H1 (cell line): ENCODE measurements at regions not wholly inside any gene's neighbourhood (a gene's known extent, or its start where the extent isn't known, plus 50 kb on each side); places are given as distances from the start of the nearest gene placed in this dataset.

ENCODE experiments used
- CTCF ChIA-PET: fragments of 300-600 bp; sonication (Branson Sonifier 250); formaldehyde crosslinking; loops from one replicate; lab custom pipeline; 2021; ENCODE audit not compliant: partially characterized antibody; lab: Charles Lee
- POLR2A ChIA-PET: fragments of 300-600 bp; sonication (Branson Sonifier 250); formaldehyde crosslinking; loops from one replicate; lab custom pipeline; 2021; ENCODE audit warnings: inconsistent platforms; ENCODE audit not compliant: partially characterized antibody; lab: Charles Lee
- DNase-seq, 2 experiments: peaks; one replicate each; pipeline versions ENCODE4 v3.0.0 to v3.0.0-alpha.2; 2010 to 2022; ENCODE audit warnings: low spot score in 2 of 2, low read depth in 1 of 2, mixed read lengths in 1 of 2
- FAIRE-seq: peaks from 2 replicates; lab custom pipeline; 2011; peaks lifted over from hg19 to GRCh38; lab: Jason Lieb, UNC
- H2AFZ ChIP-seq: 2 replicates; pipeline ENCODE4 v1.8.1; 2012; ENCODE audit warnings: low read length, inconsistent platforms
- H2AK5ac ChIP-seq: 2 replicates; pipeline ENCODE4 v1.6.1; 2013; ENCODE audit warnings: low read depth, low read length
- H2BK120ac ChIP-seq: replicated peaks from 2 replicates; pipeline ENCODE3; 2013; ENCODE audit warnings: low read depth, low read length, inconsistent platforms
- H2BK12ac ChIP-seq: 2 replicates; pipeline ENCODE4 v1.6.1; 2013; ENCODE audit warnings: low read depth, low read length
- H2BK15ac ChIP-seq: 2 replicates; pipeline ENCODE4 v1.6.1; 2013; ENCODE audit warnings: low read length
- H2BK20ac ChIP-seq: 2 replicates; pipeline ENCODE4 v1.6.1; 2013; ENCODE audit warnings: low read length
- H2BK5ac ChIP-seq: 2 replicates; pipeline ENCODE4 v1.6.1; 2013; ENCODE audit warnings: low read depth, low read length
- H3K14ac ChIP-seq: 2 replicates; pipeline ENCODE4 v1.6.1; 2013; ENCODE audit warnings: inconsistent platforms; ENCODE audit not compliant: insufficient read length
- H3K18ac ChIP-seq: 2 replicates; pipeline ENCODE4 v1.6.1; 2013; ENCODE audit warnings: low read length; ENCODE audit errors: extremely low read depth
- H3K23ac ChIP-seq: 2 replicates; pipeline ENCODE4 v1.6.1; 2013; ENCODE audit warnings: inconsistent platforms; ENCODE audit not compliant: insufficient read length
- H3K23me2 ChIP-seq: 2 replicates; pipeline ENCODE4 v1.6.1; 2013; ENCODE audit warnings: low read depth, low read length
- H3K27ac ChIP-seq: 2 replicates; pipeline ENCODE4 v1.6.1; 2011; ENCODE audit warnings: low read depth, low read length, inconsistent platforms
- H3K27me3 ChIP-seq, 4 experiments: replicated peaks in 1 of 4; 1 replicate in 1 of 4; 2 replicates in 3 of 4; pipeline versions ENCODE4 v1.6.1 to v1.8.1; 2011 to 2013; ENCODE audit warnings: low read length in 3 of 4, mild to moderate bottlenecking in 3 of 4, inconsistent platforms in 2 of 4, mixed read lengths in 2 of 4, moderate library complexity in 1 of 4; ENCODE audit not compliant: control insufficient read depth in 3 of 4, insufficient read depth in 3 of 4; ENCODE audit errors: extremely low read depth in 1 of 4
- H3K36me3 ChIP-seq, 4 experiments: 2 replicates each; pipeline versions ENCODE4 v1.6.1 to v1.8.1; 2011 to 2013; ENCODE audit warnings: mild to moderate bottlenecking in 4 of 4, low read length in 3 of 4, moderate library complexity in 2 of 4, control low read depth in 1 of 4, inconsistent platforms in 1 of 4; ENCODE audit not compliant: insufficient read depth in 4 of 4, control insufficient read depth in 2 of 4
- H3K4ac ChIP-seq: replicated peaks from 2 replicates; pipeline ENCODE3; 2013; ENCODE audit warnings: low read length, low read depth, mixed read lengths, inconsistent platforms; ENCODE audit not compliant: insufficient read length
- H3K4me1 ChIP-seq, 4 experiments: replicated peaks in 1 of 4; 1 replicate in 1 of 4; 2 replicates in 3 of 4; pipeline versions ENCODE4 v1.6.1 to v1.8.1; 2011 to 2013; ENCODE audit warnings: low read length in 3 of 4, inconsistent platforms in 2 of 4, mixed read lengths in 1 of 4; ENCODE audit not compliant: insufficient read depth in 4 of 4, control insufficient read depth in 3 of 4
- H3K4me2 ChIP-seq, 2 experiments: 2 replicates each; pipeline versions ENCODE4 v1.6.1 to v1.8.1; 2011 to 2013; ENCODE audit warnings: low read depth in 2 of 2, low read length in 2 of 2, control low read depth in 1 of 2, inconsistent platforms in 1 of 2, mild to moderate bottlenecking in 1 of 2; ENCODE audit not compliant: insufficient read depth in 1 of 2
- H3K4me3 ChIP-seq, 4 experiments: fragments of 200-600, 300-600 bp in 1 of 4; sonication (generic), shearing (Covaris generic), sonication (Bioruptor Twin) in 1 of 4; 2 replicates each; pipeline versions ENCODE4 v1.5.1 to v1.8.1; 2011 to 2016; ENCODE audit warnings: low read length in 4 of 4, low read depth in 3 of 4, control low read depth in 2 of 4, inconsistent platforms in 2 of 4, mild to moderate bottlenecking in 2 of 4, mixed read lengths in 1 of 4, moderate library complexity in 1 of 4; ENCODE audit not compliant: insufficient read depth in 2 of 4; ENCODE audit errors: extremely low read depth in 1 of 4
- H3K56ac ChIP-seq: replicated peaks from 2 replicates; pipeline ENCODE3; 2013; ENCODE audit warnings: low read depth, mild to moderate bottlenecking, mixed read lengths, low read length, inconsistent platforms; ENCODE audit not compliant: insufficient read length
- H3K79me1 ChIP-seq: 2 replicates; pipeline ENCODE4 v1.6.1; 2013; ENCODE audit warnings: low read depth, low read length, control low read depth
- H3K79me2 ChIP-seq, 2 experiments: 2 replicates each; pipeline versions ENCODE4 v1.6.1 to v1.8.1; 2012 to 2013; ENCODE audit warnings: low read length in 2 of 2, mild to moderate bottlenecking in 2 of 2, inconsistent platforms in 1 of 2; ENCODE audit not compliant: insufficient read depth in 2 of 2, control insufficient read depth in 1 of 2
- H3K9ac ChIP-seq, 4 experiments: replicated peaks in 1 of 4; 1 replicate in 1 of 4; 2 replicates in 3 of 4; pipeline versions ENCODE4 v1.6.1 to v1.8.1; 2011 to 2013; ENCODE audit warnings: low read depth in 3 of 4, low read length in 3 of 4, control low read depth in 2 of 4, mild to moderate bottlenecking in 2 of 4, moderate library complexity in 2 of 4, inconsistent platforms in 1 of 4; ENCODE audit errors: extremely low read depth in 1 of 4
- H3K9me3 ChIP-seq, 2 experiments: 2 replicates each; pipeline versions ENCODE4 v1.6.1 to v1.8.1; 2012 to 2013; ENCODE audit warnings: mild to moderate bottlenecking in 2 of 2, moderate library complexity in 2 of 2, control low read depth in 1 of 2, inconsistent platforms in 1 of 2, low read depth in 1 of 2, low read length in 1 of 2, mixed read lengths in 1 of 2; ENCODE audit not compliant: insufficient read depth in 2 of 2
- H4K20me1 ChIP-seq, 2 experiments: replicated peaks in 1 of 2; 2 replicates each; pipeline versions ENCODE3 to v1.8.1; 2011 to 2013; ENCODE audit warnings: inconsistent platforms in 2 of 2, low read length in 2 of 2, mild to moderate bottlenecking in 1 of 2; ENCODE audit not compliant: insufficient read depth in 2 of 2, control insufficient read depth in 1 of 2
- H4K5ac ChIP-seq: 2 replicates; pipeline ENCODE4 v1.6.1; 2013; ENCODE audit warnings: low read length, low read depth, mixed read lengths, inconsistent platforms; ENCODE audit not compliant: insufficient read length
- H4K8ac ChIP-seq: 2 replicates; pipeline ENCODE4 v1.8.0; 2013; ENCODE audit warnings: mild to moderate bottlenecking, moderate library complexity, low read length, inconsistent platforms; ENCODE audit not compliant: insufficient read depth; ENCODE audit errors: extremely low read depth
- H4K91ac ChIP-seq: replicated peaks from 2 replicates; pipeline ENCODE3; 2013; ENCODE audit warnings: low read length, mixed read lengths, inconsistent platforms; ENCODE audit not compliant: insufficient read length
- BCL11A ChIP-seq, 2 experiments: IDR thresholded peaks; one replicate each; pipeline ENCODE4 v1.6.1; 2011; ENCODE audit warnings: low read depth in 2 of 2, low read length in 2 of 2, mild to moderate bottlenecking in 2 of 2
- BRCA1 ChIP-seq: IDR thresholded peaks from 2 replicates; pipeline ENCODE4 v1.6.1; 2012; ENCODE audit warnings: low read depth, low read length, improper control_type of control experiment
- CREB1 ChIP-seq: IDR thresholded peaks from 2 replicates; pipeline ENCODE4 v1.6.1; 2012; ENCODE audit warnings: inconsistent platforms
- E2F6 ChIP-seq: IDR thresholded peaks from 2 replicates; pipeline ENCODE4 v1.6.1; 2012; ENCODE audit warnings: inconsistent platforms
- JUN ChIP-seq: IDR thresholded peaks from 2 replicates; pipeline ENCODE4 v1.6.1; 2011; ENCODE audit warnings: low read depth, mild to moderate bottlenecking, improper control_type of control experiment, low read length
- KDM4A ChIP-seq: IDR thresholded peaks from one replicate; pipeline ENCODE4 v1.7.1; 2012; ENCODE audit warnings: low read depth, mild to moderate bottlenecking, moderate library complexity, low read length, inconsistent platforms; ENCODE audit not compliant: severe bottlenecking
- RNF2 ChIP-seq: fragments of 200-900, 300-1000 bp; sonication (generic); IDR thresholded peaks from 2 replicates; pipeline ENCODE4 v1.7.1; 2016; ENCODE audit warnings: borderline replicate concordance, low read depth, mild to moderate bottlenecking, antibody characterized with exemption, low read length; ENCODE audit not compliant: poor library complexity, severe bottlenecking; ENCODE audit errors: missing control alignments
- SAP30 ChIP-seq: fragments of 300-600 bp; sonication (generic); IDR thresholded peaks from 2 replicates; pipeline ENCODE4 v1.7.1; 2012; ENCODE audit warnings: low read length, moderate library complexity, mild to moderate bottlenecking, inconsistent platforms; ENCODE audit not compliant: insufficient read depth, insufficient replicate concordance
- SIRT6 ChIP-seq: IDR thresholded peaks from one replicate; pipeline ENCODE4 v1.7.1; 2012; ENCODE audit warnings: low read length, inconsistent platforms
- SIX5 ChIP-seq: IDR thresholded peaks from 2 replicates; pipeline ENCODE4 v1.6.1; 2011; ENCODE audit warnings: mild to moderate bottlenecking, low read depth, low read length
- SP1 ChIP-seq: IDR thresholded peaks from 2 replicates; pipeline ENCODE4 v1.6.1; 2011; ENCODE audit warnings: low read depth, low read length
- SP2 ChIP-seq: IDR thresholded peaks from 2 replicates; pipeline ENCODE4 v1.6.1; 2012; ENCODE audit warnings: mild to moderate bottlenecking, low read length, inconsistent platforms
- SRF ChIP-seq: IDR thresholded peaks from 2 replicates; pipeline ENCODE4 v1.6.1; 2011; ENCODE audit warnings: mild to moderate bottlenecking, low read depth, low read length, moderate library complexity
- TAF1 ChIP-seq: IDR thresholded peaks from 2 replicates; pipeline ENCODE4 v1.6.1; 2011; ENCODE audit warnings: mild to moderate bottlenecking, low read depth, low read length
- TEAD4 ChIP-seq: IDR thresholded peaks from 2 replicates; pipeline ENCODE4 v1.6.1; 2012; ENCODE audit warnings: low read depth, low read length, inconsistent platforms, mixed read lengths
- WGBS, 2 experiments: shearing (Covaris generic) in 1 of 2; methylation state at CpG; one replicate each; pipeline versions ENCODE4 v1.1.6 to v1.1.7; 2013 to 2015; ENCODE audit warnings: low lambda C conversion rate in 2 of 2, mixed read lengths in 2 of 2, inconsistent platforms in 1 of 2, low coverage in 1 of 2, missing lambda C conversion rate in 1 of 2; ENCODE audit not compliant: insufficient replicate concordance in 2 of 2, insufficient coverage in 1 of 2, insufficient read length in 1 of 2; ENCODE audit errors: extremely low coverage in 1 of 2, missing lambda C conversion rate in 1 of 2; 5-methylcytosine and 5-hydroxymethylcytosine counted together

DNA sequence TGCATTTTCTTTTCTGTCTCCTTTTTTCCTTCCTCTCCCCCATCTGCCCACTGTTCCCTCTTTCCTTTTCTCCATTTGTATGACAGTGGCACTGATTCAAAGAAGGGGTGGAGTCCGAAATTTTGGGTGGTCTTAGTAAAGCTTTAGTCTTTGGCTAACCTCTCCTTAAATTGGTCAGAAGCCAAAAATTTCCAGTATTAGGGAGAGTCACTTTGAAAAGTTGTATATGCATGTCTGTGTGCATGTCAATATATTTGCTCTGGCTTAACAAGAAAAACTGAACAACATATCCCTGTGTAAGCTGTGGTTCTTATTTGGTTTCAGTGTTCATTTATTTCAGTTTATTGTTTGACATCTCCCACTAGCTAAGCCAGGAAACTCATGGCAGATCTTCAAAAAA lies 314.8 kb upstream of the CXADR start:
- no peak overlapping the region for H2BK15ac ChIP-seq
- no peak for DNase-seq
- no peaks in the 10 kb centered on the region for H3K27me3 ChIP-seq
- no peak overlapping the region for H3K4ac ChIP-seq
- H2BK20ac ChIP-seq, result no peak overlapping the region
- no peak overlapping the region for H2BK120ac ChIP-seq
- no peaks in the 10 kb centered on the region for H3K4me1 ChIP-seq
- H3K4me2 ChIP-seq, result no peak overlapping the region
- no peak overlapping the region for H4K91ac ChIP-seq
- H3K79me2 ChIP-seq, result no peaks in the 10 kb centered on the region
- H3K23ac ChIP-seq, result no peak overlapping the region
- no peak overlapping the region for H3K27ac ChIP-seq
- no peak overlapping the region for H3K18ac ChIP-seq
- no peak for TF ChIP-seq CREB1
- TF ChIP-seq SP1, result no peak
- no peak for TF ChIP-seq RNF2
- no peak for TF ChIP-seq BRCA1
- no peak for TF ChIP-seq BCL11A (IDR thresholded peaks at IDR 0.05; ENCODE audit: low read depth in 2 of 2, low read length in 2 of 2)
- TF ChIP-seq E2F6, result no peak
- no peak for TF ChIP-seq TAF1
- TF ChIP-seq SRF, result no peak
- no peak for TF ChIP-seq SP2
- no peak for TF ChIP-seq KDM4A
- no peak for TF ChIP-seq SAP30
- no peak for TF ChIP-seq JUN
- TF ChIP-seq SIX5, result no peak
- no peak for TF ChIP-seq TEAD4
- no peak for TF ChIP-seq SIRT6
- no peak overlapping the region for H3K9ac ChIP-seq
- H3K9me3 ChIP-seq, result no peaks in the 10 kb centered on the region
- no peak overlapping the region for H3K56ac ChIP-seq
- no peak overlapping the region for H2AFZ ChIP-seq
- no peak overlapping the region for H2BK5ac ChIP-seq
- no peak overlapping the region for H4K5ac ChIP-seq
- H4K20me1 ChIP-seq, result no peaks in the 10 kb centered on the region
- no peak overlapping the region for H4K8ac ChIP-seq
- WGBS, 2 experiments, result 75% methylated on average over 1 of the region's 1 CpG; no CpG with 5 or more reads in 1 of the 2 experiments
- no peak overlapping the region for H2BK12ac ChIP-seq
- no peak for FAIRE-seq
- H3K36me3 ChIP-seq, result no peaks in the 10 kb centered on the region
- POLR2A ChIA-PET, result interaction anchor here (0.6 kb wide), 1 partner anchor 239 kb away, joined by 3 read pairs; no protein-coding TSS in a partner anchor
- H3K4me3 ChIP-seq, result no peak overlapping the region
- H3K23me2 ChIP-seq, result no peaks in the 10 kb centered on the region
- H3K14ac ChIP-seq, result no peak overlapping the region
- no peak overlapping the region for H2AK5ac ChIP-seq
- H3K79me1 ChIP-seq, result no peaks in the 10 kb centered on the region
- CTCF ChIA-PET, result no interaction called here
